K562 (cell line): ENCODE measurements at regions not wholly inside any gene's neighbourhood (a gene's known extent, or its start where the extent isn't known, plus 50 kb on each side); places are given as distances from the start of the nearest gene placed in this dataset.

Experiments used
- ATAC-seq: fragments of 200-7000 bp; cut with Tn5 transposase; 3 replicates; pipeline ENCODE4 v1.9.1; 2020; ENCODE audit warnings: moderate library complexity
- BruUV-seq: library from RNA; stranded (reverse); fragments of 400-500 nt; replicated peaks from 2 replicates; lab custom pipeline; 2021; lab: Mats Ljungman, UMichigan
- CTCF ChIA-PET: fragments of 300-600 bp; formaldehyde crosslinking; extraction: SDS; loops from one replicate; lab custom pipeline; 2021; ENCODE audit warnings: low intra/inter-chr PET ratio; lab: Yijun Ruan, JAX
- POLR2A ChIA-PET: fragments of 300-600, 350-650 bp; sonication (Branson Sonifier 250); formaldehyde crosslinking; extraction: SDS; loops from one replicate; lab custom pipeline; 2021; ENCODE audit warnings: antibody characterized with exemption, inconsistent platforms; lab: Yijun Ruan, JAX
- DNase-seq, 4 experiments: peaks; one replicate each; pipeline versions ENCODE4 v3.0.0 to v3.0.0-alpha.2; 2011 to 2018; ENCODE audit warnings: low spot score in 3 of 4, mixed read lengths in 3 of 4; ENCODE audit errors: extremely low read depth in 1 of 4
- FAIRE-seq: peaks from 2 replicates; lab custom pipeline; 2011; peaks lifted over from hg19 to GRCh38; lab: Jason Lieb, UNC
- H2AFZ ChIP-seq: 2 replicates; pipeline ENCODE4 v1.6.0; 2011; ENCODE audit warnings: low read depth, low read length, control low read depth, inconsistent platforms
- H3K27ac ChIP-seq: fragments of 200-600 bp; 3 replicates; pipeline ENCODE4 v1.8.0; 2011; ENCODE audit warnings: low read depth, mild to moderate bottlenecking, control low read depth, inconsistent platforms, low read length, moderate library complexity, mixed read lengths; ENCODE audit errors: extremely low read depth
- H3K27me3 ChIP-seq, 2 experiments: fragments of 300-600 bp in 1 of 2; 2 replicates in 1 of 2; 3 replicates in 1 of 2; pipeline versions ENCODE4 v1.6.0 to v1.8.0; 2011; ENCODE audit warnings: inconsistent platforms in 2 of 2, low read length in 2 of 2, mild to moderate bottlenecking in 1 of 2, mixed read lengths in 1 of 2, moderate library complexity in 1 of 2; ENCODE audit not compliant: control insufficient read depth in 2 of 2, insufficient read depth in 2 of 2
- H3K36me3 ChIP-seq: fragments of 300-600 bp; 3 replicates; pipeline ENCODE4 v1.8.0; 2011; ENCODE audit warnings: mild to moderate bottlenecking, low read length, inconsistent platforms; ENCODE audit not compliant: control insufficient read depth, insufficient read depth
- H3K4me1 ChIP-seq, 2 experiments: fragments of 200-600 bp in 1 of 2; replicated peaks in 1 of 2; 2 replicates in 1 of 2; 3 replicates in 1 of 2; pipeline versions ENCODE4 v1.5.1 to v1.8.0; 2011; ENCODE audit warnings: inconsistent platforms in 2 of 2, low read length in 2 of 2, mild to moderate bottlenecking in 1 of 2, mixed read lengths in 1 of 2, moderate library complexity in 1 of 2; ENCODE audit not compliant: control insufficient read depth in 2 of 2, insufficient read depth in 2 of 2
- H3K4me2 ChIP-seq: 2 replicates; pipeline ENCODE4 v1.6.1; 2011; ENCODE audit warnings: low read length, control low read depth, inconsistent platforms, mixed read lengths; ENCODE audit not compliant: insufficient read depth
- H3K4me3 ChIP-seq: fragments of 200-600 bp; sonication (generic), shearing (Covaris generic); 2 replicates; pipeline ENCODE4 v1.5.1; 2016; ENCODE audit warnings: control low read depth, inconsistent platforms
- H3K79me2 ChIP-seq: fragments of 200-600 bp; 3 replicates; pipeline ENCODE4 v1.8.0; 2011; ENCODE audit warnings: low read length, inconsistent platforms; ENCODE audit not compliant: control insufficient read depth, insufficient read depth
- H3K9ac ChIP-seq, 2 experiments: 2 replicates each; pipeline versions ENCODE4 v1.6.0 to v1.6.1; 2011; ENCODE audit warnings: low read depth in 2 of 2, low read length in 2 of 2, control low read depth in 1 of 2, inconsistent platforms in 1 of 2, mild to moderate bottlenecking in 1 of 2, mixed read lengths in 1 of 2; ENCODE audit not compliant: insufficient read depth in 1 of 2
- H3K9me1 ChIP-seq: one replicate; pipeline ENCODE4 v1.6.0; 2011; ENCODE audit warnings: inconsistent platforms, mild to moderate bottlenecking, low read length, moderate library complexity; ENCODE audit not compliant: control insufficient read depth, insufficient read depth
- H3K9me3 ChIP-seq: replicated peaks from 2 replicates; pipeline ENCODE4 v1.5.1; 2011; ENCODE audit warnings: low read depth, low read length, inconsistent platforms; ENCODE audit not compliant: control insufficient read depth, insufficient read depth
- H4K20me1 ChIP-seq: replicated peaks from 2 replicates; pipeline ENCODE4 v1.6.1; 2011; ENCODE audit warnings: low read length, inconsistent platforms, mixed read lengths; ENCODE audit not compliant: control insufficient read depth, insufficient read depth
- EGR1 ChIP-seq: fragments of 450-650 bp; conservative IDR thresholded peaks from 2 replicates; pipeline ENCODE4 v1.6.1; 2017; ENCODE audit warnings: mild to moderate bottlenecking
- NR2C2 ChIP-seq, 2 experiments: fragments of 200-800 bp in 1 of 2; sonication (Bioruptor generic) in 1 of 2; sonication (generic) in 1 of 2; formaldehyde crosslinking in 1 of 2; IDR thresholded peaks; 2 replicates each; pipeline versions ENCODE4 v1.6.1 to v1.8.0; 2016 to 2022; ENCODE audit warnings: mild to moderate bottlenecking in 1 of 2, missing compliant biosample characterization in 1 of 2, missing genetic modification characterization in 1 of 2, missing genetic modification reagents in 1 of 2
- RCOR1 ChIP-seq, 2 experiments: IDR thresholded peaks; 2 replicates each; pipeline ENCODE4 v1.6.1; 2012; ENCODE audit warnings: low read depth in 2 of 2, low read length in 2 of 2, borderline replicate concordance in 1 of 2, improper control_type of control experiment in 1 of 2
- SMARCE1 ChIP-seq: fragments of 450-650 bp; IDR thresholded peaks from 2 replicates; pipeline ENCODE4 v1.7.1; 2016; ENCODE audit warnings: mild to moderate bottlenecking
- ZFP30 ChIP-seq: fragments of 250-450 bp; sonication (Bioruptor Pico); IDR thresholded peaks from 2 replicates; pipeline ENCODE4 v1.8.0; 2022; ENCODE audit warnings: moderate library complexity, mild to moderate bottlenecking, inconsistent platforms, borderline replicate concordance
- WGBS: fragments of 100-300 bp; shearing (Covaris generic); methylation state at CpG from one replicate; pipeline ENCODE4 v1.1.6; 2016; ENCODE audit warnings: low coverage, mixed read lengths; ENCODE audit not compliant: insufficient coverage; ENCODE audit errors: missing lambda C conversion rate; 5-methylcytosine and 5-hydroxymethylcytosine counted together
- in situ Hi-C: fragments of 300-500 bp; cut with MboI; formaldehyde crosslinking; loops from 4 replicates; pipeline ENCODE4 v1.15.0; 2018; ENCODE audit warnings: inconsistent platforms, mixed read lengths
- intact Hi-C: fragments of 100-400 bp; cut with micrococcal nuclease; formaldehyde crosslinking; loops from 2 replicates; pipeline ENCODE4 v1.14.2; 2022

DNA sequence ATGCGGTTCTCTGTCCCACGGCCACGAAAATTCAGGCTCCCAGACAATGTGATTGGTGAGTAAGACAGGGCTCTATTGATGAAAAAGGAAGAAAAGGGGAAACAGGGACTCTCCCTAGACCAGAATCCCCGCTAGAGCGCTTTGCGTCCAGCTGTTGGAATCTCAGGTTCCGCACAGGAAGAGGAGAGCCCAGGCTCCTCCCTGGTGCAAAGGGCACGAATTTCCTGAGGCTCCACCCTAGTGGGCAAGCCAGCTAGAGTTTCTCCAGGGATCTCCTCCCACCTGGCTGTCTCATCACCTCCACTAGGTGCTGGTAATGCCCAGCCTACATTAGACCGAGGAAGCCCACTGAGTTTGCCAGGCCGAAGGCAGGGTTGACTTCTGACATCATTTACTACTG, 135.9 kb upstream of the SOX4 start:
- Histone ChIP-seq H3K27me3 (peaks cover 0 to 8% of the 10 kb centered on the region in 2 experiments; a peak in 2 of 5 replicates), H3K36me3 (no peaks in the 10 kb centered on the region), H3K9me3 (no peaks in the 10 kb centered on the region), H4K20me1 (no peaks in the 10 kb centered on the region), H3K79me2 (no peaks in the 10 kb centered on the region), H3K9me1 (no peaks in the 10 kb centered on the region), H3K27ac (no peak overlapping the region), H3K9ac (no peak overlapping the region), H3K4me1 (no peaks in the 10 kb centered on the region), H2AFZ (no peak overlapping the region), H3K4me2 (no peak overlapping the region), H3K4me3 (no peak overlapping the region)
- intact Hi-C loops = no loop called here
- in situ Hi-C loops = no loop called here
- ATAC-seq = no peak; the same call in 2 of the 3 replicates
- FAIRE-seq = no peak
- ChIA-PET POLR2A (interaction anchor here (1.2 kb wide), 1 partner anchor 11 kb away, joined by 3 read pairs; no protein-coding TSS in a partner anchor), CTCF (no interaction called here)
- 27% methylated on average over 10 of the region's 10 CpGs for WGBS
- DNase-seq = no peak
- BruUV-seq = no TSS peak
- TF ChIP-seq SMARCE1 (no peak), NR2C2 (CRISPR knock-in tag; IDR thresholded peaks at IDR 0.05) (no peak), NR2C2 (tag; IDR thresholded peaks at IDR 0.05) (0 out of 2 replicates have a peak, but pooled peaks have one; percentile 15)
- TF ChIP-seq, all 486 proteins: peak for 1

DNA sequence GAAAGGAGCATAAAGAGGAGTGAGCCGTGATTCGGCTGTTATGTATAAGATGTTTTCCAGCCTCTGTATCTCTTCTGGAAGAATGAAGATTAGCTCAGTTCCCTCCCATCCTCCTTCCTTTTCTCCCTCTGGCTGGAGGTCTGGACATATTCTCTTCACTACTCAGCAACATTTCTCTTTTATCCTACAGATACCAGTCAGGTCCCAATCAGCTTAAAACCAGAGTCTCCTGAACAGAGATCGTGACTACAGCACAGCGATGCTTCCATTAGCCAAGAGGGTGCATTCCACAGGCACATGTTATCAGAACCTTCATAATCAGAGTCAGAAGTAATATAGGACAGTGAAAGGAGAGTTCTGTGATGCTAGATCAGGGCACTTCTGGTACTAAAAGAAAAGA, 133.9 kb upstream of the SOX4 start:
- H3K36me3 ChIP-seq = no peaks in the 10 kb centered on the region
- H3K9ac ChIP-seq = no peak overlapping the region
- TF ChIP-seq ZFP30 (CRISPR knock-in tag) (no peak), EGR1 (no peak), RCOR1 (IDR thresholded peaks at IDR 0.05; ENCODE audit: borderline replicate concordance in 1 of 2, low read depth in 2 of 2, low read length in 2 of 2) (no peak)
- TF ChIP-seq, all 486 proteins: peak for 0
- ChIA-PET POLR2A (interaction anchor here (0.8 kb wide), 1 partner anchor 9 kb away, joined by 3 read pairs; no protein-coding TSS in a partner anchor), CTCF (no interaction called here)
- no peaks in the 10 kb centered on the region for H3K9me3 ChIP-seq
- no peak overlapping the region for H3K27ac ChIP-seq
- H3K27me3 ChIP-seq = peaks cover 0 to 8% of the 10 kb centered on the region in 2 experiments; a peak in 2 of 5 replicates
- no peaks in the 10 kb centered on the region for H3K9me1 ChIP-seq
- no peaks in the 10 kb centered on the region for H4K20me1 ChIP-seq
- no peaks in the 10 kb centered on the region for H3K4me1 ChIP-seq
- no peak overlapping the region for H3K4me3 ChIP-seq
- intact Hi-C loops = no loop called here
- FAIRE-seq (no peak), ATAC-seq (no peak), DNase-seq (no peak)
- no peak overlapping the region for H3K4me2 ChIP-seq
- BruUV-seq = no TSS peak
- H3K79me2 ChIP-seq = no peaks in the 10 kb centered on the region
- WGBS = 0% methylated on average over 4 of the region's 4 CpGs
- in situ Hi-C loops = no loop called here
- no peak overlapping the region for H2AFZ ChIP-seq
